AML-193 (cell line): ENCODE measurements at regions not wholly inside any gene's neighbourhood (a gene's known extent, or its start where the extent isn't known, plus 50 kb on each side); places are given as distances from the start of the nearest gene placed in this dataset.
"Not testable (repeated sequence)": the region's sequence is repeated elsewhere in the genome, so short reads cannot be mapped to it uniquely, and the experiment has no call there.

Experiments used
- DNase-seq, 2 experiments: peaks; one replicate each; lab custom pipeline; 2025; lab: John Stamatoyannopoulos, UW

- no peak for DNase-seq
These were observed 77.8 kb downstream of the TEX36 start for GRCh38 chr10:125605167-125605566.

GRCh38 chr10:125602825-125603224 lies 80.1 kb downstream of the TEX36 start:
- no peak for DNase-seq

- no peak for DNase-seq
These were observed 83.8 kb downstream of the TEX36 start for GRCh38 chr10:125599194-125599593.

- DNase-seq = no peak
These were observed 87.1 kb downstream of the TEX36 start for GRCh38 chr10:125595911-125596310.

GRCh38 chr10:125593644-125594043 lies 89.3 kb downstream of the TEX36 start:
- no peak for DNase-seq

GRCh38 chr10:125592897-125593296 lies 90.1 kb downstream of the TEX36 start:
- DNase-seq = no peak

GRCh38 chr10:125591886-125592285 lies 91.1 kb downstream of the TEX36 start:
- no peak for DNase-seq

GRCh38 chr10:125588738-125589137 lies 94.2 kb downstream of the TEX36 start:
- not testable (repeated sequence) for DNase-seq

GRCh38 chr10:125584954-125585353 lies 98.0 kb downstream of the TEX36 start:
- no peak for DNase-seq

GRCh38 chr10:125578658-125579315 lies 104.2 kb downstream of the TEX36 start:
- no peak for DNase-seq

- no peak for DNase-seq
These were observed 107.1 kb downstream of the TEX36 start for GRCh38 chr10:125575843-125576242.

GRCh38 chr10:125568156-125568555 lies 114.8 kb downstream of the TEX36 start:
- DNase-seq = no peak

GRCh38 chr10:125567529-125567928 lies 115.4 kb downstream of the TEX36 start:
- no peak for DNase-seq

- no peak for DNase-seq
These were observed 117.9 kb downstream of the TEX36 start for GRCh38 chr10:125565046-125565445.

GRCh38 chr10:125564570-125564969 lies 118.4 kb downstream of the TEX36 start:
- no peak for DNase-seq

GRCh38 chr10:125562737-125563136 lies 120.2 kb downstream of the TEX36 start:
- no peak for DNase-seq

GRCh38 chr10:125560947-125561346 lies 122.0 kb downstream of the TEX36 start:
- DNase-seq = no peak

- DNase-seq = no peak
These were observed 123.8 kb downstream of the TEX36 start for GRCh38 chr10:125559210-125559609.

- no peak for DNase-seq
These were observed 125.0 kb downstream of the TEX36 start for GRCh38 chr10:125557801-125558505.

GRCh38 chr10:125557311-125557710 lies 125.7 kb downstream of the TEX36 start:
- DNase-seq = no peak

- no peak for DNase-seq
These were observed 126.1 kb downstream of the TEX36 start for GRCh38 chr10:125556882-125557281.

- DNase-seq = no peak
These were observed 127.2 kb downstream of the TEX36 start for GRCh38 chr10:125555743-125556142.

- DNase-seq = no peak
These were observed 127.7 kb downstream of the TEX36 start for GRCh38 chr10:125555267-125555666.

GRCh38 chr10:125554753-125555152 lies 128.2 kb downstream of the TEX36 start:
- DNase-seq = no peak
